Islet precursor cell (in vitro differentiated cells): ENCODE measurements at regions not wholly inside any gene's neighbourhood (a gene's known extent, or its start where the extent isn't known, plus 50 kb on each side); places are given as distances from the start of the nearest gene placed in this dataset.
A peak's percentile ranks its signal among the peaks of the same experiment; 100 is the strongest.

Source experiments
- DNase-seq: peaks from one replicate; pipeline ENCODE4 v3.0.0-alpha.2; 2018

DNA sequence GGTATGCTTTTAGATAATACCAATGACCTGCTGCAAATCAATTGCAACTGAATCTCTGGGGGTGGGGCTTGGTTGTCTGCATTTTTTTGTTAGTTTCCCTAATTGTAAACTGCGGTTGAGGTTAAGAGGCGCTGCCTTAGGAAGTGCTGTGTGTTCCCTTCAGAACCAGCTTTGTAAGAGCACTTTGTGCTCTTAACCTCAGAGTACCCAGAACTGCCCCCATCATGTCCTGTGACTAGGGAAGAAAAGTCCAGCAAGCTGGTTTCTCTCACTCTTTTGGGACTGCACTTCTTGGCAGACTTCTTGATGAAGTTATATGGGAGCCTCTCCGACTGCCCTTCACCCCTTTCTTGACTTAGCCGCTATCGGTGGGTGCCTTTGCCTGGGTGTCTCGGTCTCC, 245.5 kb upstream of the CXCR4 start:
- DNase-seq = peak; percentile 25

DNA sequence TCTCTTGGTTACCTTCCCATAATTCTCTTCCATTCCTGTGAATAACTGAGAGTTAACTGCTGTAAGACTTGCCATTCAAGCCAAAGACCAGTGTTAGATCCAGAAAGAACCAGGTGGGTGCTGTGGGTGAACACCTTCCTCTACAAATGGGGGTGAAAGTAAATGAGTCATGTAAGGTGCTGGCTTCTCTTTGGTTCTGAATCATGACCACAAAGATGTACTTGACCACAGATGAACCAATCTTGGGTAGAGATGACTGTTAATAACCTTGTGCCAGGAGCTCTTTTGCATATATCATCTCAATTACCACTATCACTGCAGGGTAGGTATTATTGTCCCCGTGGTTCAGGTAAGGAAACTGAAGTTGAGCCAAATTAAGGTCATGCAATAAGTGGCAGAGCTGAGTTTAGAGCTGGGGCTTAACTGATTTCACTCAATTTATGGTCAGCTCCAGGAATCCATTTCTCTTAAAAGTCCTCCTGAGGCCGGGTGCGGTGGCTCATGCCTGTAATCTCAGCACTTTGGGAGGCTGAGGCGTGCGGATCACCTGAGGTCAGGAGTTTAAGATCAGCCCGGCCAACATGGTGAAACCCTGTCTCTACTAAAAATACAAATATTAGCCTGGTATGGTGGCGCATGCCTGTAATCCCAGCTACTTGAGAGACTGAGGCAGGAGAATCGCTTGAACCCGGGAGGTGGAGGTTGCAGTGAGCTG, 244.9 kb upstream of the CXCR4 start:
- no peak for DNase-seq

DNA sequence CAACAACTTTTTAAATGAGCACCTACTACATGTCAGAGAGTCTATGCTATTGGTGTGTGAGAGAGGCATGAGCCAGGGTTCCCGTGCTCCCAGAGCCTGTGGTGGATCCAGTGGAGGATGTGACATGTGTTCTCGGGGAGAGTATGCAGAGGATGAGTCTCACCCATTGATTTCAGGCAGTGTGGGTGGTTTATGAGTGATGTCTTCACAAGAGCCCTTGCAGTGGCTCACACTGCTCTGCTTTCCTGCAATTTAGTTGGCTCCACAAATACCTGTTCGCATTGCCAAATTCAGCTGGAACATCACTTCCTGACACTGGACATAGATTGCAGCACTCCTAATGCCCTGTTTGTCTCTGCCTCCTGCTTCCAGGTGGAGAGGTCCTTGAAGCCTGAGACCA, 243.6 kb upstream of the CXCR4 start:
- peak; percentile 30 for DNase-seq

DNA sequence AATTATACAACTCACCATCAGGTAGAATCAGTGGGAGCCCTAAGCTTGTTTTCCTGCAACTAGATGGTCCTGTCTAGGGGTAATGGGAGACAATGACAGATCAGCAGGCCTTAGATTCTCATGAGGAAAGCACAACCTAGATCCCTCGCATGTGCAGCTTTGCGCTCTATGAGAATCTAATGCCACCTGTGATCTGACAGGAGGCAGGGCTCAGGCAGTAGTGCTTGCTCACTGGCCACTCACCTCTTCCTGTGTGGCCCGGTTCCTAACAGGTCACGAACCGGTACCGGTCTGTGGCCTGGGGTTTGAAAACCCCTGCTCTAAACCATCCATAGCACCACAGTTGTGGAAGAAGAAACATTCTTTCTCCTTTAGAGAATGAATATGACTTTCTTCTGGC, 242.8 kb upstream of the CXCR4 start:
- peak; percentile 41 for DNase-seq

DNA sequence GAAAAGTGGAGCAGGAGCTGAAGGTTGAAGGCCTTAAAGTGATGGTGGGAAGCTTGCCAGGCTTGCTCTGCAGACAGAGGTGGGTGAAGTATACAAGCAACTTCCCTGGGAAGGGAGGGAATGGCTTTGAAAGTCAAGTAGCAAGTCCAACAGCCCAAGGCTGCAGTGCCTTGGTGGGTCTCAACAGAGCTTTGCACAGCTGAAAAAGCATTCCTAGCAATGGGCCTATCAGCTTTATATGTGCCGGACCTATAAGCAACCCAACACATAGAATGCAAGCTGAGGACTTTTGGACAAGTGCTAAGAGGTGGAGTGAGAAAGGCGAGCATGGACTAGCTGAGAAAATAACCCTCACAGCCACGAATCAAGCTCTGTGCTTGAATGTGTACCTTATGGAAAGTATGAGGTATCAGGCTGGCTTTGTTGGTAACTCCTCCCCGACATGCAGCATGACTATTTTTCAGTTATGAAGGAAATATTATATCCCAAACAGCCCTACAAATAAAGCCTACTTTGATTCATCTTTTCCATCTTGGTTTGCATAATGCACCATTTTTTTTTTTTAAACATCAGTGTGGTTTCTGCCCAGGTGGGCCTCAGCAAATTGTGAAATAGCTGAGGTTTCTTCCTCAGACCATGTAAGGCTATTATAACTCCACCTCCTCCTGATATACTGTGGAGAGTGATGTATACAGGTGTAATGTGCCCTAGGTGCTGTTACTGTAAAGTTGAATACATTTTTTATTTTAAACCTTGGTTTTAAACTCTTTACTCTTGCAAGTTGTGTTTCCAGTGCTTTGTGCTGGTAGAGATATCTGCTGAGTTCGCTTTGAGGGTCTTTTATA, 241.4 kb upstream of the CXCR4 start:
- no peak for DNase-seq

DNA sequence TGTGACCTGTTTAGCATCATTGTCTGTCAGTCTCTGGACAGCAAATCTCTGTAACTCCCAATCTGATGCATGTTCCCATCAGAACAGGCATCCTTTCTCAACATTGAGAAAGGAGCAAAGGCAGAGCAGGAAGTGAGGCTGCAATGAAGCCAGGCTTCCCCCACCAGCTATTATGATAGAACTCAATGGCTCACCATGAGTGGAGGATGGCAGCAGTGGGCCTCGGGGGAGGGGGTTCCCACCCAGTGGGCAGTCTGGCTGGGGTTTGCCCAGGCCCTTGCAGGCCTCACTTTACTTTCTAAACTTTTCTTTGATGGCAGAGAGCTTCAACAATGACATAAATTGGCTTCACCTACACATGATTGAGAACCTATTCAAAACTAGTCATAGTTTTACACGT, 240.6 kb upstream of the CXCR4 start:
- DNase-seq = no peak

DNA sequence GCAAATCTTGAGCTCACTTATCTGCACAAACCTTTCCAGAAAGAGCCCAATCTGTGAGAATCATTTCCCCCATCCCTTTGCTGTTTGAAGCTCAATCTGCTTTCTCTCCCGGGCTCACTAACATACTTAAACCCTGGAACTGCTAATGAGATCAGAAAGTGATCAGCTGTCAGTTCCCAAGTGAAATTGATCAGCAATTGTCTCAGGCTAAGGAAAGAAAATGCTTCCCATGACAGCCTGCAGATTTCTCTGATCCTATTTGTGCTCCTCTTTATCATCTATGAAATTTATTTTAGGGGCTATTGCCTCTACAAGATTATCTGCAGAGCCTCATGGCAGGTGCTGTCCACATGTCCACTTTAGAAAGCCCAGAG, 239.0 kb upstream of the CXCR4 start:
- peak; percentile 25 for DNase-seq

DNA sequence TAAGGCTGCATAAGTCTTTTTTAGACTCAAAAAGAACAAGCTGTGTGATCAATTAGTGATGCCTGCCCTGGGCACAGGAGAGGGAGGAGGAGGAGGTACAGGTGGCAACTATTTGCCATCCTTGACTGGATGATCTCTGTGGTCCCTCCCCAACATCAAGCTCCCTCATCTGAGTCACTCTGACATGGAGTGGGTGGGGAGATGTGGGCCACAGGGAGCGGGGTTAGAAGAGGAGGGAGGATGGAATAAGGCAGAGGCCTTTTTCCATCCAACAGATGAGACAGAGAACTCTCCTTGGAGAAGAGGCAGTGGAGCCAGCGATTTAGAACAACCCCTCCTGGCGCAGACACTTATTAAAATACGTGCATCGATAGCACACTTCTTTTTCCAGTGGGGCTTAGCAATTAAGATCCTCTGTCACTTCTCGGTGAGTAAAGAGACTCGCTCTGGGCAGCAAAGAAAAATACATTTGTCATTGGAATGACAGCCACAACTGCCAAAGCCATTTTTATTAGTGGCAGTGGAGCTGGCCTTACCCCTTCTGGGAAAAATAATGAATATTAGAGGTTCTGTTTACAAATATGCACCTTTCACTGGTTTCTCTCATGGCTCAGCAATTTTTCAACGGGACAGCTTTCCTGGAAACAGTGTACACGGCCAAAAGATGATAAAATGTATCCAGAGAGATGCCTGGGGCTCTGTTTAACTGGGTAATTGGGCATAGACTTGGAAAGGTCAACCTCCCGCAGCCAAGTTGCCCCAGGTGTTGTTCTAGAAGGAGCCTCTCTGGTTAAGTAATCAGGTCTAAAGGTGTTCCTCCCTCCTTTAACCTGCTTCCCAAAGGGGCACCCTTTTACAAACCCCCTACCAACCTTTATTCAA, 238.4 kb upstream of the CXCR4 start:
- DNase-seq = no peak

DNA sequence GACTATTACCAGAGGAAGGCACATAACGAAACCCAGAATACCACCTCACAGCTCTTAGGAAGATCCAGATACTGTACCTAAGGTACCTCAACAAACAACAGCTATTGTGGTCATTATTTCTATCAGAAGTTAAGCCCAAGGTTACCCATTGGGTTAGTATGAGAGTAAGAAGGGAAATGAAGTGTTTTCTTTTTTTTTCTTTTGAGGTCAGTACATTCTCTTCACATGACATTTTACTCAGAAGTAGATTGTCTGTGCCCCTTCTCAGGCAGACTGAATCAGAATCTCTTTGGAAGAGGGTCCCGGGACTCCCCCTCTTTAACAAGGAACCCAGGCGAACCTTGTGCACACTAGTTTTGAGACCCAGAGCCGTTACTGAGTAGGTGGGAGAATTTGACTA, 233.7 kb upstream of the CXCR4 start:
- DNase-seq = no peak

DNA sequence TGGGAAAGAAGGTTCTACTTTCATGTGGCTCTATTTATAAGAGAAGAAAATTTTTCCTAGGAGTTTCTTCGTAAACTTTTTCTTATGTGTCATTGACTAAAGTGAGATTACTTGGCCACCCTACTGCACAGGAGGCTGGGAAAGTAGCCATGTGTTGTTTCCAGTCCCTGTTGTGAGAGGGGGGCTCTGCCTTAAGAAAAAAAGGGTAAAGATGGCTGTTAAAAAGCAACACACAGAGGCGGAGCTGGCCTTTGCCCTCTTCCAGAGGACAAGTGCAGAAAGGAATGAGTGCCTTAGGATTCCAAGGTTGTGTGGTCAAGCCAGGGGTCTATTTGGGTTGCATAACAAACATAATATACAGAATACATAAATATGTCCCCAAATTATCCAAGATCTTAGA, 230.0 kb upstream of the CXCR4 start:
- no peak for DNase-seq

DNA sequence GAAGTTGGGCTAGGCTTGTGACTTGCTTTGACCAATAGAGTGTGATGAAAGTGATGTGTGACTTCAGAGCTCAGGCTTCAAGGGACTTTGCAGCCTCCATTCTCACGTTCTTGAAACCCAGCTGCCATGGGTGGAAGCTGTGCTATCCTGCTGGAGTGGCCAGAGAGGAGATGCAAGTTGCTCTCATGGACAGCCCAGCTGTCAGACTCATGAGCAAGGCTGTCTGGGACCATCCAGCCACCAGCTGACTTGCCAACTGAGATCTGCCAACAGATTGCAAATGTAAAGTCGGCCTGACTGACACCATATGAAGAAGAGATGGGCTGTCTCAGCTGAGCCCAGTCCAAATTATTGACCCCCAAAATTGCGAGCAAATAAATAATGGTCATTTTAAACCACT, 226.4 kb upstream of the CXCR4 start:
- no peak for DNase-seq

DNA sequence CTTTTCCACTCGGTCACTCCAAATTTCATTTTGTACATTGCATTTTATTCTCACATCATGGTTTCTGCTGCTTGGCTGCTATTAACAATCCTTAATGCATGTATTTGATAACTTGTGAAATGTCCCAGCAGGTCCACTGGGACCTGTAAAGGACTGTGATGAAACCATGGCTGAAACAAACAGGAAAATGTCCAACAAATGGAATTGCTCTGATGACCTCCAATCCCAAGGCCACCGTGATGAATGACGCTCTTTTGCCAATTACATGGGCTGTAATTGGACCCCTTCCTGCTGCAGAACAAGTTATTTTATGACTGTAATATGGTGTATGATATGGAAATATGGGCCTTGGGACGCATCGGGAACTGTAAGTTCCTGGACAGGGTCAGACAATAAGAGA, 224.2 kb upstream of the CXCR4 start:
- no peak for DNase-seq

DNA sequence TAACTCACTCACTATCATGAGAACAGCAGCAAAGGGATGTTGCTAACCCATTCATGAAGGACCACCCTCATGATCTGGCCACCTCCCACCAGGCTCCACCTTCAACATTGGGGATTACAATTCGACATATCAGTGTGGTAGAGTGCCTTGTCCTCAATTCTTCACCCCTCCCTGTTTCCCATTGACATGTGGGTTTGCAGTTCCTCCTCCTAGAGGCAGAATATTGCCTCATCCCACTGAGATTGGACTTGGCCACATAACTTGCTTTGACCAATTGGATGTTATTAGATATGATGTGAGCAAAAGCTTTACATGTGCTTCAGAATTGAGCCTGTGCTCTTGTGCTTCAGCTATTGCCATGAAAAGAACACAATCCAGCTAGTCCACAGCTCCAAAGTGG, 217.0 kb upstream of the CXCR4 start:
- no peak for DNase-seq

DNA sequence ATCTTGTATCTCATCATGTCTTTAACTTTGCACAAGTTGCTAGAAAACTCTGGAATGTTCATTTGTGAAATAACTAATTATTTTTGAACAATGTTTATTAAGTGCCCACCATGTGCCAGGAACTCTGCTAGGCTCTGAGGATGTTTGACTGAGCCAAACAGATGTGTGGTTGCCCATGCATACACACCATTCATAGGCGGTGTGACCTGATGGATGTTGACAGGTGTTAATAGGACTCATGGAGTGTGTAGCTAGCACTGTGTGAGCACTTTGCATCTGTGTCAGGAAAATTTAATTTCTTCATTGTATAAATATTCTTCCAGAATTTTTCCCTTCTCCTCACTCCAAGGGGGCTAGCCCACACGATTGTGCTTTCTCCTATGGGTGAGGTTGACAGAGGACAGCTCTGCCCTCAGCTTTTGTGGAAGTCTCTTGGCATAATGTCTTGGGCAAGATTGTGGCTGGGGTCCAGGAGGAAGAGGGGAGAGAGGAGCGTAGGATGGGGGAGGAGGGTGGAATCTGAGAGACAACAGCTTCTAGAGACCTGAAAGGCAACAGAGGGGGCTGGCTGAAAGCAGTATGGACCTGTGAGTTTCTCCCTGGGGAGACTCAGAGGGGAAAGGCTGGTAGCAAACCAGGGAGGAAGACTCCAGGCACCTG, 214.6 kb upstream of the CXCR4 start:
- no peak for DNase-seq

DNA sequence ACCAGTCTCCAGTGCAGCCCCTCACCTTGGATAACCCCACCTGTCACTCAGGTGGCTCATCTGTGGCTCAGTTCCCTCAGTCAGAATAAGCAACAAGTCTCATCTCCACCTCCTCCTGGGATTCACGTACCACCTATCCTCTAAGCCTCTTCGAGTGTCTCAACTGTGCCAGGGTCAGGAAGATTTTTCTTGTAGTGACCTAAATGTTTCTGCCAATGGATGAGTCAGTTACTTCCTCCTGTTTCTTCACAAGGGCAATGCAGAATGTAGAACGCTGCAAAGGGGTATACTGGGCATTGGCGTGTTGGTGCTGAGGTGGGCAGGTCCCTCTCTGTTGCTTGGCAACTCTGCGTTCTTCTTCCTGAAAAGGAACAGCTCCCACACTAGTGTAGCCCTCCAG, 213.3 kb upstream of the CXCR4 start:
- DNase-seq = no peak

DNA sequence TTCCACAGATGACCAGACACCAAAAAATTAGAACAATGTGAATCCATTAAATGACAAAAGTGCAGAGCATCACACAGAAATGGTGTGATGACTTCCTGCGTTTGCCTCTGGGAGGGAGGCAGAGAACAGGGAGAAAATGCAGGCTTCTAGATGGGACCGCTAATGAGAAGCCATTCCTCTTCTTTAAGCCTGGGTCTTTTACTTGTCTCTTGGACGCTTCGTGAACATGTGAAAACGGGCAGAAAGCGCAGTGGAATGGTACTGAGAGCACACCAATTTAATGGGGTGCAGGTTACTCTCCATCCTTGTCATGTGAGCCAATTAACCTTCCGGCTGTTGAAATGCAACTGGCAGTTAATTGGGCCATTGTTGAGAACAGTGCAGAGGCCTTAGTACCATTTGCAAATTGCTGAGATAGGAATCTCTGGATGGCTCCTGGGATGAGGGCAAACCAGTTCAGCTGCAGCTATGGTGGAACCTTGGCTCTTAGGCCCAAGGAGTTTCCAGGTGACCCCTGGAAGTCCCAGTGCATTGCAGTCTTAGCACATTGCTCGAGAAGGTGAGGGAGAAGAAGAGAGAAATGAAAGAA, 210.4 kb upstream of the CXCR4 start:
- peak; percentile 70 for DNase-seq

DNA sequence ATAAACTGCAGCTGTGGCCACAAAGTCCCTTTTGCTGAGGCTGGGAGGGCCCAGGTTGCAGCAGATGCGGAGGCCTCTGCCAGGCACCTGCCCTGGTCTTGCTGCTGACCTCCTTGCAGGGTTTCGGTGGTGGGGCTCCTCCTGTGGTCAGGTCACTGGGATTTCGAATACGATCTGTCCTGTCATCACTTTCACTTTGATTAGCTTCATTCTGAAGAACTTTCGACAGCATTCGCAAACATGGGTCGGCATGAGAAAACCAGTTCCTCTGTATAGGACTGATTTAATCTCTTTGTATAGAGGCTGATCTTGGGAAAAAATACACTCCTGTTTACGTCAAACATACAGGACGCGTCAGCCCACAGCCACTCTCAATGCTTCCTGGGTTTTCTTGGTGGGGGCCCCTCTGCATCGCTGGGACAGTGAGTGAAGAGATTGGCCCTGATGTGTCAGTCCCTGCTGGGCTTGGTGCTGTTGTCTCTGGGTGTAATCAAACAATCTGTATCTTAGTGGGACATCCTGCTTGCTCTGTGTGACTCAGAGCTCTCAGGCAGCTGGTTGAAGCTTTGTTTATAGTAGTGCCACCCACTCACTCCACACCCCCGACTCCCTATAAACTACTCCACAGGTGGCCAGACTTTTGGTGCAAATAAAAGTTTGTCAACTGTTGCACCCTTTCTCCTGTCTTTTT, 209.4 kb upstream of the CXCR4 start:
- DNase-seq = peak; percentile 81

DNA sequence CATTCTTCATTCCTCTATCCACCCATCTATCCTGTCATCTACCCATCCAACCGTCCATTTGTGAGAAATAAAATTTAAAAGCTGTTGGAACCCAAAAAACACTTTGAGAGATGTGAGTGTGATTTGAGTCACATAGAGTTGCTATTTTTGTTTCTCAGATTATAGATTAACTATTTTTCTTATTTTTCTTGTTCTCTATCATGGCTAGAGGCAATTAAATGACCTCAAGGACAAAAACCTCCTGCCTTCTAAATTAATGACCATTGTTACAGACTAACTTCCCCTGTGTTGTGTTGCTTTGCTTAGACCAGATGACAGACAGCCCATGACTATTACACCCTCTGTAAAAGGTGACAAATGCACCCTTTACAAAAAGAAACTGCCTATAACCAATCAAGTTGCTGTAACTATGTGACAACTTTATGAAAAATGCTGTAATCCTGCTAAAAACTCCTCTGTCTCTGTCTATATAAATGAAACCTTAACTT, 207.9 kb upstream of the CXCR4 start:
- no peak for DNase-seq

DNA sequence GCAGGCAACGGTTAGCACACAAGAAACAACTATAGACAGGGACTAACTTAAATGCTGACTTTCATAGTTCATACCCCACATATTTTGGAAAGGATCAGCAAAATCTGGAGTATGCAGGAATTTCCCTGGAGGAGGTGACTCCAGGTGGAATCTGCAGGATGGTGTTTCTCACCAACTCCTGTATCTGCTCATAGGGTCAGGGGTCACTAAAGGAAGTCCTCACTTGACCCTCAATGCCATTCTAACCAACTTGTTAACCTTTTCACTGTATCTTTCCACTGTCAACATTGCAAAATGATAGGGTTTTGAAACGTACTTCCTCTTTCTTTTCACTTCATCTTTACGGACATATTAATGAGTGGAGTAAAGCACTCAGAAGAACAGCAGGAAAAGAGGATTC, 207.0 kb upstream of the CXCR4 start:
- no peak for DNase-seq

DNA sequence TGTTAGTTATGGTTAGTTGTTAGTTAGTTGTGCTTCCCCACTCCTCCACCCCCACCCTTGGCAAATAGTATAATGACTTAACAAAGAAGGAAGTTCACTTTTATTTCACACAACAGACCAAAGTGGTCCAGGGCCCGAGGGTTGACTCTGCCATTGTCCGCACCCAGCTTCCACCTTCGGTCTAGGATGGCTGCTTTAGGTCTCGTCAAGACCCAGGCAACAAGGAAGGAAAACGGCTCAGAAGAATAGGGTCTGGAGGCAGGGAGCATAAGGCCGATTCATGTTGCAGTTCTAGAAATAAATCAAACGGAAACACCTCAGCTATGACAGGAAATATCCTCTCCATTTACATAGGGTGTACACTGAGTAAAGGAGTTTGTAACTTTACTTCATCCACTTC, 206.0 kb upstream of the CXCR4 start:
- no peak for DNase-seq

DNA sequence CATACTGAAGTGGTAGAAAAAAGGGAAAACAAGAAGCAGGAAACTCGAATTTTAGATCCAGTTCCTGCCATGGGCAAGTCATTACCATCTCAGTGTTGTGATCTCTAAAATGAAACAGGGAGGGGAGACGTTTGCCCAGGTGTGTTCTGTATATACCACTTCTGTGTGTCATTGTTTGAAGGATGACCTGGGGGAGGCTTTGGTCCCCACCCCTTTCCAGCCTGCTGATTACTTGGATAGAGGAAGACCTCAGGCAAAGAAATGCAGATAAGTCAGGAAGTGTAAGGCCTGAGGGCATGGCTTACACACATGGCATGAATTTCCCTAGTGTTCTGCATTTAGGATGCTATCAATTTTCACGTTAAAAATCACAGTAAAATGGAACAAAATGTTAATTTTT, 205.2 kb upstream of the CXCR4 start:
- DNase-seq = no peak

DNA sequence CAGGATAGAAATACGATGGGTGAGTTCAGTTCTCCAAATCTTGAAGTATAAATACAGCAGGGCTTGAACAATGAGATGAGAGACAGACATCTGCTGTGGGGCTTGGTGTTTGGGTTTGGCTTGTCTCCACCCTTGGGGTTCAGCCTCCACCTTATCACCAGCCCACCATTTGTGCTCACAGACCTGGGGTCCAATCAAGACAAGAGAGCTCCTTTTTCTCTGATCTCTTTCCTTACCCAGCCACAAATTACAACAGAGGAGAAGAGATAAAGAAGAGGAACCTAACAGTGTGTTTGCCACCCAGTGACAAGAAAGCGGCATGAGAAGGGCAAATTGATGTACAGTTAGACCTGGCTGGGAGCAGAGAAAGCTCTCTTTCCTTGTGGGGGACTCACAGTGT, 204.5 kb upstream of the CXCR4 start:
- DNase-seq = no peak
